Neural cell (in vitro differentiated cells): ENCODE measurements at regions not wholly inside any gene's neighbourhood (a gene's known extent, or its start where the extent isn't known, plus 50 kb on each side); places are given as distances from the start of the nearest gene placed in this dataset.

ENCODE experiments used
- H2AFZ ChIP-seq: fragments of 200-600, 300-800 bp; sonication (generic), shearing (Covaris generic); 2 replicates; pipeline ENCODE4 v1.6.0; 2014; ENCODE audit warnings: low read depth, mild to moderate bottlenecking, antibody characterized with exemption, low read length, moderate library complexity
- H3F3A ChIP-seq: fragments of 200-600 bp; shearing (Covaris generic); 2 replicates; pipeline ENCODE4 v1.6.1; 2016; ENCODE audit warnings: mild to moderate bottlenecking, moderate library complexity, mixed read lengths, antibody characterized with exemption, low read length; ENCODE audit not compliant: insufficient read depth, poor library complexity, severe bottlenecking
- H3K27ac ChIP-seq: fragments of 200-600, 300-800 bp; sonication (generic), shearing (Covaris generic); 2 replicates; pipeline ENCODE4 v1.5.1; 2014; ENCODE audit warnings: mild to moderate bottlenecking, low read length, moderate library complexity
- H3K27me3 ChIP-seq: fragments of 300-800, 200-600 bp; sonication (generic), shearing (Covaris generic); 2 replicates; pipeline ENCODE4 v1.6.0; 2014; ENCODE audit warnings: mild to moderate bottlenecking, low read depth, low read length, moderate library complexity; ENCODE audit not compliant: insufficient read depth
- H3K36me3 ChIP-seq: fragments of 300-800, 200-600 bp; sonication (generic), shearing (Covaris generic); 2 replicates; pipeline ENCODE4 v1.5.1; 2014; ENCODE audit warnings: mild to moderate bottlenecking, antibody characterized with exemption, low read length, moderate library complexity; ENCODE audit not compliant: insufficient read depth
- H3K4me2 ChIP-seq: fragments of 300-800, 200-600 bp; sonication (generic), shearing (Covaris generic); 2 replicates; pipeline ENCODE4 v1.6.0; 2014; ENCODE audit warnings: mild to moderate bottlenecking, low read length
- H3K4me3 ChIP-seq: fragments of 300-800, 200-600 bp; sonication (generic), shearing (Covaris generic); 2 replicates; pipeline ENCODE4 v1.5.1; 2014; ENCODE audit warnings: mild to moderate bottlenecking, low read length, moderate library complexity
- H3K79me2 ChIP-seq: fragments of 200-600 bp; shearing (Covaris generic); replicated peaks from 2 replicates; pipeline ENCODE4 v1.6.0; 2014; ENCODE audit warnings: mild to moderate bottlenecking, low read length, moderate library complexity; ENCODE audit not compliant: insufficient read depth
- H3K9ac ChIP-seq: fragments of 300-800, 200-600 bp; sonication (generic), shearing (Covaris generic); 2 replicates; pipeline ENCODE4 v1.6.1; 2016; ENCODE audit warnings: mild to moderate bottlenecking, low read length, mixed read lengths
- H3K9me2 ChIP-seq: fragments of 200-600 bp; shearing (Covaris generic); 2 replicates; pipeline ENCODE4 v1.6.1; 2016; ENCODE audit warnings: mild to moderate bottlenecking, low read length, mixed read lengths; ENCODE audit not compliant: insufficient read depth
- H3K9me3 ChIP-seq: fragments of 200-600, 300-800 bp; sonication (generic), shearing (Covaris generic); 2 replicates; pipeline ENCODE4 v1.6.1; 2016; ENCODE audit warnings: mild to moderate bottlenecking, mixed run types, low read length, moderate library complexity, mixed read lengths
- H4K20me1 ChIP-seq: fragments of 200-600 bp; shearing (Covaris generic); 2 replicates; pipeline ENCODE4 v1.6.1; 2016; ENCODE audit warnings: mild to moderate bottlenecking, mixed run types; ENCODE audit not compliant: insufficient read depth
- CTCF ChIP-seq: fragments of 450-650 bp; IDR thresholded peaks from 2 replicates; pipeline ENCODE4 v1.5.1; 2014; ENCODE audit warnings: antibody characterized with exemption, mild to moderate bottlenecking, moderate library complexity; ENCODE audit not compliant: poor library complexity, severe bottlenecking
- EP300 ChIP-seq: fragments of 450-650 bp; conservative IDR thresholded peaks from 2 replicates; pipeline ENCODE4 v1.6.1; 2014; ENCODE audit warnings: antibody characterized with exemption, mild to moderate bottlenecking, moderate library complexity; ENCODE audit not compliant: poor library complexity, severe bottlenecking
- EZH2 ChIP-seq: fragments of 200-600, 300-800 bp; shearing (Covaris generic), sonication (generic); IDR thresholded peaks from 2 replicates; pipeline ENCODE4 v1.6.1; 2014; ENCODE audit warnings: antibody characterized with exemption, low read length, borderline replicate concordance, mild to moderate bottlenecking; ENCODE audit not compliant: insufficient read depth, poor library complexity, severe bottlenecking
- MXI1 ChIP-seq: fragments of 450-650 bp; conservative IDR thresholded peaks from 2 replicates; pipeline ENCODE4 v1.6.1; 2014; ENCODE audit warnings: antibody characterized with exemption, mild to moderate bottlenecking; ENCODE audit not compliant: poor library complexity, severe bottlenecking
- POLR2AphosphoS5 ChIP-seq: IDR thresholded peaks from 2 replicates; pipeline ENCODE4 v1.6.1; 2012
- RAD21 ChIP-seq: fragments of 450-650 bp; conservative IDR thresholded peaks from 2 replicates; pipeline ENCODE4 v1.6.1; 2014; ENCODE audit warnings: antibody characterized with exemption, mild to moderate bottlenecking, moderate library complexity
- REST ChIP-seq: IDR thresholded peaks from 2 replicates; pipeline ENCODE4 v1.6.1; 2012; ENCODE audit warnings: borderline replicate concordance
- SMC3 ChIP-seq: fragments of 450-650 bp; conservative IDR thresholded peaks from 2 replicates; pipeline ENCODE4 v1.6.1; 2014; ENCODE audit warnings: antibody characterized with exemption, mild to moderate bottlenecking, moderate library complexity; ENCODE audit not compliant: poor library complexity
- TAF1 ChIP-seq: IDR thresholded peaks from 2 replicates; pipeline ENCODE4 v1.6.1; 2012; ENCODE audit warnings: low read depth

- Histone ChIP-seq H3K27me3 (no peaks in the 10 kb centered on the region), H3K9me2 (no peaks in the 10 kb centered on the region), H3K4me2 (no peak overlapping the region), H3K27ac (no peak overlapping the region), H3K4me3 (no peak overlapping the region), H3K9ac (no peak overlapping the region), H2AFZ (no peak overlapping the region), H3K79me2 (no peaks in the 10 kb centered on the region), H4K20me1 (no peaks in the 10 kb centered on the region), H3K9me3 (no peaks in the 10 kb centered on the region), H3F3A (no peaks in the 10 kb centered on the region), H3K36me3 (no peaks in the 10 kb centered on the region)
- TF ChIP-seq EZH2: no peak
- TF ChIP-seq MXI1: no peak
- no peak for TF ChIP-seq REST
- TF ChIP-seq POLR2AphosphoS5: no peak
- TF ChIP-seq RAD21: no peak
- TF ChIP-seq TAF1: no peak
- TF ChIP-seq CTCF: no peak
- TF ChIP-seq EP300: no peak
- no peak for TF ChIP-seq SMC3
These were observed 431.1 kb downstream of the WDR72 start for GRCh38 chr15:53328341-53328740.

GRCh38 chr15:53324061-53324460, 435.4 kb downstream of the WDR72 start:
- no peaks in the 10 kb centered on the region for H3K27me3 ChIP-seq
- H3K4me3 ChIP-seq: no peak overlapping the region
- H2AFZ ChIP-seq: no peak overlapping the region
- H3K27ac ChIP-seq: no peak overlapping the region
- no peak for TF ChIP-seq POLR2AphosphoS5
- TF ChIP-seq TAF1: no peak
- TF ChIP-seq EP300: no peak
- no peak for TF ChIP-seq CTCF
- TF ChIP-seq SMC3: no peak
- TF ChIP-seq EZH2: no peak
- TF ChIP-seq MXI1: no peak
- no peak for TF ChIP-seq RAD21
- TF ChIP-seq REST: no peak
- H3K79me2 ChIP-seq: no peaks in the 10 kb centered on the region
- no peak overlapping the region for H3K4me2 ChIP-seq
- no peaks in the 10 kb centered on the region for H3K36me3 ChIP-seq
- H3K9ac ChIP-seq: no peak overlapping the region
- no peaks in the 10 kb centered on the region for H3K9me2 ChIP-seq
- no peaks in the 10 kb centered on the region for H3F3A ChIP-seq
- no peaks in the 10 kb centered on the region for H4K20me1 ChIP-seq
- H3K9me3 ChIP-seq: no peaks in the 10 kb centered on the region
